ENCODE measurements at regions not wholly inside any gene's neighbourhood (a gene's known extent, or its start where the extent isn't known, plus 50 kb on each side); places are given as distances from the start of the nearest gene placed in this dataset.

DNA sequence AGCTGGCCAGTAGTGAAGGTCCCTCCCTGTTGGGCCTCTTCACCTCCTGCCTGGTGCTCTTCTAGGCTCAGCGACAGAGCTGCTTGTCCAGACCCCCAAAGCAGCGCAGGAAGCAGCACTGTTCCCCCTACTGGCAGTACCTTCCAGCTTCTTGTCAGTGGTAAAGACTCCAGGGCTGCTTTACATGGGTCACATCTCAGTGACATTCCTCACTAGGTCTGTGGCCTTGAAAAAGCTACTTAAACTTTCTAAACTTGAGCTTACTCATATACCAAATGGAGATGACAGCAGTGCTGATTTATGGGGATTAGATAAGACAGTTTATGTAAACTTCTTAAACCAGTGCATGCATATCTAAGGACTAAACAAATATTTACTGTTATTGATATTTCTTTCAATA is 117.3 kb downstream of the FAT4 start:
- TF ChIP-seq ZNF274 (IDR thresholded peaks at IDR 0.05; ENCODE audit: low read depth, low read length) (no peak), YY1 (IDR thresholded peaks at IDR 0.05; ENCODE audit: insufficient read depth, insufficient read length) (no peak)
